GM21619 (cell line): ENCODE measurements at regions not wholly inside any gene's neighbourhood (a gene's known extent, or its start where the extent isn't known, plus 50 kb on each side); places are given as distances from the start of the nearest gene placed in this dataset.
"Not testable (repeated sequence)": the region's sequence is repeated elsewhere in the genome, so short reads cannot be mapped to it uniquely, and the experiment has no call there.

Experiments used
- ATAC-seq: cut with Tn5 transposase; IDR thresholded peaks from one replicate; pipeline ENCODE4 v1.9.1; 2021; ENCODE audit not compliant: unreplicated experiment

- not testable (repeated sequence) for ATAC-seq
These were observed 109.1 kb downstream of the CCDC74A start for GRCh38 chr2:131636704-131637308.

DNA sequence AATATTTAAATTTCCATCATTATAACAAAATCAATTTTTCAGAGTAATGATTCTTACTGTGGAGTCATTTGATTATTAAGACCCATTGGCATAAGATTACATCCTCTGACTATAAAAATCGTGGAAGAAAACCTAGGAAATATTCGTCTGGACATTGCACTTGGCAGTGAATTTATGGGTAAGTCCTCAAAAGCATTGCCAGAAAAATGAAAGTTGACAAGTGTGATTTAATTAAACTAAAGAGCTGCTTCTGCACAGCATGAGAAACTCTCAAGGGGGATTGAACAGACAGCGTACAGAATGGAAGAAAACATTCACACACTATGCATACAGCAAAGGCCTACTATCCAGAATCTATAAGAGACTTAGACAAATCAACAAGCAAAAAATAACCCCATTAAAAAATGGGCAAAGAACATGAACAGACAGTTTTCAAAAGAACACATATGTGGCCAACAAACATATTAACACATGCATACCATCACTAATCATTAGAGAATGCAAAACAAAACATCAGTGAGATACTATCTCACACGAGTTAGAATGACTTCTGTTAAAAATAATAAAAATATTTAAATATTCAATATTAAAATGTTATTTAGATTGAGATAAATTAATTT is 111.4 kb downstream of the CCDC74A start:
- not testable (repeated sequence) for ATAC-seq

DNA sequence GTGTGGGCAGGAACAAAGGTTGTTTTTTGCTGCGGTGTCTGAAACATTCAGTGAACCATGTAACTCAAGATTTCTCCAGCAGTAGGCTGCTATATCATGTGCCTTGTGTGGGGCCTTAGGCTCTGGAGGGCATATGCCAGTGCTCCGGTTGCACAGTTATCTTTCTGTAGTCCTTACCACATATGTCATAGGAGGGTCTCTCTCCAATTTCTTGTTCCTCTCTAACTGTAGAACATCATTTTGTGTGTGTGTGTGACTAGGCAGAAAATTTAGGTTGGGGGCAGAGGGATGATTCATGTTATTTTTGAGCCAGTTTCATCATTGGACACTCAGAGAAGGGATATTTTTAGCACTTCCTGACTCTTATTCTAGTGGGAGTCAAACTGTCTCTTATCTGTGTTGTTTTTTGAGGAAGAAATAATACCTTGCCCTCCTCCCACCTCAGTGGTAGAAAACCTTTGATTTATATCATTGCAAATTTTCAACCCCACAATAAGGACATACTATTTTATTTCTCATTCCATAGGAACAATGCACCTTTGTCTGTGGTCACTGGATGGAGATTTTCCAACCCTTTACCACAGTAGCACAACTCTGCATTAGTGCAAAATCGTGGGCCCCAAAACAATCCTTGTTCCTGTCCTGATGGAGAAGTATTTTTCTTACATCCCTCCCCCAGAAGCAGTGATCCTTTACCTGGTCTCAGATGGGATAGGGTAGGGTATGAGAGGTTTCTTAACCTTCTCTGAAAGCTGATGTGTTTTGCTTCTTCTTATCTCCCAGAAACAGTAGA is 113.9 kb downstream of the CCDC74A start:
- no peak for ATAC-seq

DNA sequence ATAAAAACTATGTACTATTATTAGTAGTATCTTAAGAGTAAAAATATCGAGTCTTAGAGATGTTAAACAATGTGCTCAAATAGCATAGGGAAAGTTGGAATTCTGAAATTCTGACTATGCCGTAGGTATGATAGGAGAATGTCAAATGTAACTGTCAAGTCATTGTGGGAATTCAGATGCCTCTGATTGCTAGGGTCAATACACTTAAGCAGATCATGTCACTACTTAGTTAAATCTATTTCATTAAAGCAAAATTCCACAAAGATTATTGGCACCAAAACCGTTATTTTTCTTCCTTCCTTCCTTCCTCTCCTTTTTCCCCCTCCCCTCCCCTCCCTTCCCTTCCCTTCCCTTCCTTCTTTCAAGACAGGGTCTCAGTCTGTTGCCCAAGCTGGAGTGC is 115.5 kb downstream of the CCDC74A start:
- not testable (repeated sequence) for ATAC-seq

DNA sequence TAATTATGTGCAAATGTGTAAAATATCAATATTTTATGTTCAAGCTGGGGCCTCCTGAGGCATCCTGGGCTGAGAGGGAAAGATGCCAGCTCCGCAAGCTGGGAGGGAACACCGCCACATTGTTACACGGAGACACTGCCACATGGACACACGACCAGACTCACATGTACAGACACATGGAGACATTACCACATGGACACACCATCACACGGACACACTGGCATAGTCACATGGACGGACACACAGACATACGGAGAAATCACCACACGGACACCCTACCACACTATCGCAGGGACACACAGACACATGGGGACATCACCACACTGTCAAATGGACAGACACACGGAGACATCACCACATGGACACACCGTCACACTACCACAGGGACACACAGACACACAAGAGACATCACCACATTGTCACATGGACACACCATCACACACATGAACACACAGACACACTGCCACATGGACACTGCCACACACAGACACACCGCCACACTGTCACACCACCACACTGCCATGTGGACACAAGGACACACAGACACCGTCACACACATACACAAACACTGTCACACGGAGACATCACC is 117.6 kb downstream of the CCDC74A start:
- ATAC-seq = no peak

DNA sequence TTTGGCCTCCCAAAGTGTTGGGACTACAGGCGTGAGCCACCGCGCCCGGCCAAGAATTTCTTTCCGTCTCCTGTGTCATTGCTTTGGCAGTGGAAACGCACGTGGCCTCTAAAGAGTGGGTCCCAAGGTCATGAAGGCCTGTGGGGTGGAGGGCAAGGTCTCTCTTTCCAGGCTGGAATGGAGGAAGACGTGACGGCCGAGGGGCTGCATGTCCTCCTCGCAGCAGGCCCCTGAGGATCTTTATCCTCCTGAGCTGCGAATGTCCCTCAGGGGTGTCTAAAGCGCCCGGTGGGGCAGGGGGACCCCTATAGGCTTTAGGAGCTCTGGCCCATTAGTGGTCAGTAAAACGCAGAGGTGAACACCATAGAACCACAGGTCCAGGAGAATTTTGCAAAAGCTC is 118.5 kb downstream of the CCDC74A start:
- not testable (repeated sequence) for ATAC-seq

DNA sequence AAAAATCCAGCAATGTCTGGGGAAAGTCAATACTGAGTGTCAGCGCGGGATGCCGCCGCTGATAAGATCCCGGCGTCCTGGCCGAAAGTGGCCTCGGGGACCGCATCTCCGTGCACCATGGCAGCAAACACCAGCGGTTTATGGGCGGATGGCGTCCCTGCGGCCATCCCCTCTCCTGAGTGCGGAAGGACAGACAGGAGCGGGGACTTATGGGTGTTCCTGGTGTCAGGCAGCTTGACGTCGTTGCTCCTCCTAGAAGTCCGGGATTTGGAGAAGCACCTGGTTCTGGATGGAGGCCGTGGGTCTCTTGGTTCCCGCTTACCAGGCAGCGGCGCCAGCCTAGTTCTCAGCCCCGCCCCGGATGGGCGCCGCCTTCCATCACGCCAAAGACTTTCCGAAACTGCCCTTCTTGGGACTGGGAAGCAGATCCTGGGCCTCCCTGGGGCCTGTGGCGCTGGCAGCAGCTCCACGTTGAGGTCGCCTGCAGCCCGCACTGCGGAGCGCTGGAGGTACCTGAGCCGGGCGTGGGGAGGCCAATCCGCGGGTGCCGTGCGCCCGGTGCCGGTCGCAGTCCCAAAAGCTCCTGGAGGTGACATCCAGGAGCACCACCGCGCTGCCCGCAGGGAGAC is 119.1 kb downstream of the CCDC74A start:
- ATAC-seq = no peak

GRCh38 chr2:131648565-131648964 is 120.9 kb downstream of the CCDC74A start:
- not testable (repeated sequence) for ATAC-seq

- ATAC-seq = not testable (repeated sequence)
These were observed 124.6 kb downstream of the CCDC74A start for GRCh38 chr2:131652246-131652645.

DNA sequence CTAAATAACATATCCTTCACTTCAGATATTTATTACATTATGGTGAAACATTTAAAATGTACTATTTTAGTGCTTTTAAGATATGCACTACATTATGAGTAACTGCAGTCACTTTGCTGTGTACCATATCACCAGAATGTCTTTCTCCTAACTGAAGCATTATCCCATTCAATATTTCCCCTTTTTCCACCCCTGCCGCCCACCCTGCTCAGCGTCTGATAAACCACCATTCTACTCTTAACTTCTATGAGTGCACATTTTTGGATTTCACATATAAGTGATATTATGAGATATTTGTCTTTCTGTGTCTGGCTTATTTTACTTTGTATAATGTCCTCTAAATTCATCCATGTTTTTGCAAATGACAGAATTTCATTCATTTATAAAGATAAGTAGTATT is 126.4 kb downstream of the CCDC74A start:
- not testable (repeated sequence) for ATAC-seq

DNA sequence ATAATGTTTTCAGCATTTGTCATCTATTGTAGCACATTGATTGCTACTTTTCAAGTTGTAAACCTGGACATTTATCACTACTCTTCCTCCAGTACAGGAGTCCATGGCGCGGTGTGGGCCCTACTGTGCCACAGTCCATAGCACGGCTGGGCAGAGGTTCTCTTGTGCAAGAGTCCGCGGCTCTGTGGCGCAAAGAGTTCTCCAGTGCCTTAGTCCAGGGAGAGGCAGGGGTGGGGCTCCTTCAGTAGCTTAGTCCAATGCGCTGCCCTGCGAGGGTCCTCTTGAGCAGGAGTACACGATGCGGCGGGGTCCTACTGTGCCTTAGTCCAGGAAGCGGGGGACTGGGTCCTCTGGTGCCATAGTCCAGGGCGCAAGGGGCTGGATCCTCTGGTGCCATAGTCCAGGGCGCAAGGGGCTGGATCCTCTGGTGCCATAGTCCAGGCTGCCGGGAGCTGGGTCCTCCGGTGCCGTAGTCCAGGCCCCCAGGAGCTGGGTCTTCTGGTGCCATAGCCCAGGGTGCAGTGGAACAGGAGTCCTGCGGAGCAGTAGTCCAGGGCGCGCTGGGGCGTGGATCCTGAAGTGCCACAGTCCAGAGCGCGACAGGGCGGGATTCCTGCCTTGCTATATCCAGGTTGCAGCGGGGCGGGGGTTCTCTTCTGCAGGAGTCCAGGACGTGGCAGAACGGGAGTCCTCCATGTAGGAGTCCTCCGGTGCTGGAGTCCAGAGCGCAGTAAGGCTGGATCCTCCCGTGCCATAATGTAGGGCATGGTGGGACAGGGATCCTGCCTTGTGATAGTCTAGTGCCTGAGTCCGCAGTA is 129.3 kb downstream of the CCDC74A start:
- no peak for ATAC-seq

DNA sequence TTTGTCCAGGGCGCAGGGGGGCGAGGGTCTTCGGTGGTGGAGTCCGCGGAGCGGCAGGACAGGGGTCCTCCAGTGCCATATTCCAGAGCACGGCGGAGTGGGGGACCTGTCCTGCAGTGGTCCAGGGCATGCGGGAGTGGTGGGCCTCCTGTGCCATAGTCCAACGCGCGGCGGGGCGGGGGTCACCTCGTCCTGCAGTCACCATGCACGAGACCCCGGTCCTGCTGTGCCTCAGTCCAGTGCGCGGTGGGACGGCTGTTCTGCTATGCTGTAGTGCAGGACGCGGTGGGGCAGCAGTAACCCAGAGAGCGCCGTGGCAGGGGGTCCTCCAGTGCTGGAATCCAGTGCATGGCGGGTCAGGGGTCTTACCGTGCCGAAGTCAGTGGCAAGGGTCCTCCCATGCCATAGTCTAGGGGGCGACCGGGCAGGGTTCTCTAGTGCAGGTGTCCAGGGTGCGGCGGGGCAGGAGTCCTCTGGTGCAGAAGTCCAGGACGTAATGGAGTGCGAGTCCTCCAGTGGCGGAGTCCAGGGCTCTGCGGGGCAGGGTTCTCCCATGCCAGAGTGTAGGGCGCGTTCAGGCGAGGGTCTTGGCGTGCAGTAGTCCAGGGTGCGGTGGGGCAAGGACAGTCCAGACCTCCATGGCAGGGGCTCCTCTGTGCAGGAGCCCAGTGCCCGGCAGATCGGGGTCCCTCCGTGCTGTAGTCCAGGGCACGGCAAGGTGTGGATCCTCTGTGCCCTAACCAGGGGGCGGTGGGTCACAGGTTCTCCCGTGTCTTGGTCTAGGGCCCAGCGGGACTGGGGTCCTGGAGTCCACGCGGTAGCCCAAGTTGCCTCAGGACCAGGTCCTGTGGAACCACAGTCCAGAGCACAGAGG is 130.4 kb downstream of the CCDC74A start:
- ATAC-seq = no peak

DNA sequence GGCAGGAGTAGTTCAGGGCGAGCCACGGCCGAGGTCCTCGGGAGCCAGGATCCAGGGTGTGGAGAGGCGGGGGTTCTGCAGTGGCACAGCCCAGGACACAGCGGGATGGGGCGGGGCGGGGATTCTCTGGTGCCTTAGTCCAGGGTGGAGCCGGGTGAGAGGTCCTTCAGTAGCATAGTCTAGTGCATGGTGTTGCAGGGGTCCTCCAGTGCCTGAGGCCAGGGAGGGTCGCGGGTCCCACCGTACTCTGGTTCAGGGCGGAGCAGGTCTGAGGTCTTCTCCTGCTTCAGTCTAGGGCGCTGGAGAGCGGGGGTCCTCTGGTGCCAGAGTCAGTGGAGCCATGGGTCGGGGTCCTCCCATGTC is 131.1 kb downstream of the CCDC74A start:
- ATAC-seq = no peak

GRCh38 chr2:131659168-131659572 is 131.5 kb downstream of the CCDC74A start:
- ATAC-seq = no peak

GRCh38 chr2:131661101-131661782 is 133.6 kb downstream of the CCDC74A start:
- not testable (repeated sequence) for ATAC-seq

DNA sequence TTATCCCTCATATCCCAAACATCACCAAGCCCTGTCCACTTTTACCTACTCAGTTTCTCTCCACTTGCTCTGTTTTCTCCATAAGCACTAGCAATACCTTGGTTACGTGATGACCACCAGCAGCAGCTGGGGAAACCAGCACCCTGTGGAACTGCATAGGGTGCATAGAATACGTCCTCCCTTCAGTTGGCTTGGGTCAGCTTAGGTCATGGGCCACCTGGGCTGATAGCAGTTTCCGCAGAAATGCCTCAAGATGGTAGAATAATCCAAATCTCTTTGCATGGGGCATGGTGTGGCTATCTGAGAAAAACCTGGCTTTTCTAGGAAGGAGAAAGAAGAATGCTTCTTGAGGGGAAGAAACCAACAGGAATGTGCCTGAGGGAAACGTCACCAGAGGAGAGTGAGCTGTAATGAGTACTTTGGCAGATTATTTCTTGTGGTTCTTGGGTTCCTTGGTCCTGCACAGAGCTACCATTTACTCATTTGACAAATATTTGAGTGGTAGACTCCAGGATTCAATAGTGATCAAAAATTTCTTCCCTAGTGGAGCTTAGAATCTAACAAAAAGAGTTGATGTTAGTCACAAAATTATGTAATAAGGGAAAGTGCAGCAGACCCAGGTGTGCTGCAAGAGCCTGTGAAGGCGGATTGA is 134.3 kb downstream of the CCDC74A start:
- not testable (repeated sequence) for ATAC-seq

DNA sequence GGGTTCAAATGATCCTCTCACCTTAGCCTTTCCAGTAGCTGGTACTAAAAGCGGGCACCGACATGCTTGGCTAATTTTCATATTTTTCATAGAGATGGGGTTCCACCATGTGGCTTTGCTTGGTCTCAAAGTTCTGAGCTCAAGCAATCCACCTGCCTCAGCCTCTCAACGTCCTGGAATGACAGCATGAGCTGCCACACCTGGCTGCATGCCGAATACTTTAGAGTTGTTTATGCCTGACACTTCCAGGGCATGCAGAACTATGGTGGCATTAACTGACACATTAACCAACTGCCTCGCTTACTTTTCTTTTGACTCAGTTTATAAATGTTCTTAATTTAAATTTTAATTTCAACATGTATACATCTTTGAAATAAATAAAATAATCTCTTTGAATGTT is 135.8 kb downstream of the CCDC74A start:
- ATAC-seq = not testable (repeated sequence)

DNA sequence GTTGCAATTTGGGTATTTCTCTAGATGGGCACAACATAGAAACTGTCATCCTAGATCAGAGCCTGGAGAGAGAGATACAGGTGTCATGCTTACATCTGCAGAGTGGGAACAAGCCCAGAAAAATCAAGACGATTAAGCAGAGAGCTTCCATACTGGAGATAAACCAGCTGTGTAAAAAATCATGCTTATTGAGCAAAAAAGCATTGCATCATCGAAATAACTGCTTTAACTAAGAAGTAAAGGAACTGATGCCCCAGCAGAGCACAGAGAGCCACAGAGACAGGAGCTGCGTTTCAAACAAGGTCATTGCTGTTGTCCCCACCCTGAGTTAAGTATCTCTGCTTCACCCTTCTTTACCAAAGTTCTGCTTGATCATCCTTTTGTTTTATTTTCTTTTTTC is 138.0 kb downstream of the CCDC74A start:
- not testable (repeated sequence) for ATAC-seq
